SK-N-SH (cell line): ENCODE measurements at regions not wholly inside any gene's neighbourhood (a gene's known extent, or its start where the extent isn't known, plus 50 kb on each side); places are given as distances from the start of the nearest gene placed in this dataset.

Source experiments
- CTCF ChIA-PET: fragments of 300-600, 350-600 bp; formaldehyde crosslinking; extraction: SDS; loops from one replicate; lab custom pipeline; 2021; lab: Yijun Ruan, JAX
- POLR2A ChIA-PET: fragments of 350-600 bp; sonication (Branson Sonifier 250); formaldehyde crosslinking; extraction: SDS; loops from one replicate; lab custom pipeline; 2020; ENCODE audit warnings: antibody characterized with exemption, inconsistent platforms; lab: Yijun Ruan, JAX
- DNase-seq: peaks from one replicate; pipeline ENCODE4 v3.0.0; 2012
- H2AFZ ChIP-seq: fragments of 200-600 bp; sonication (generic); 2 replicates; pipeline ENCODE4 v1.8.1; 2016; ENCODE audit warnings: antibody characterized with exemption, mild to moderate bottlenecking, low read depth
- H3F3A ChIP-seq: fragments of 200-600 bp; sonication (generic); replicated peaks from 2 replicates; pipeline ENCODE3; 2016; ENCODE audit warnings: antibody characterized with exemption, mild to moderate bottlenecking; ENCODE audit not compliant: insufficient read depth
- H3K27ac ChIP-seq, 2 experiments: fragments of 200-500 bp in 1 of 2; fragments of 200-600 bp in 1 of 2; sonication (Bioruptor generic) in 1 of 2; sonication (generic), shearing (Covaris generic) in 1 of 2; 2 replicates each; pipeline versions ENCODE4 v1.5.1 to v1.6.1; 2014 to 2016; ENCODE audit warnings: low read depth in 2 of 2, inconsistent platforms in 1 of 2, low read length in 1 of 2, mild to moderate bottlenecking in 1 of 2, mixed read lengths in 1 of 2
- H3K27me3 ChIP-seq: fragments of 200-600 bp; sonication (generic), shearing (Covaris generic); 2 replicates; pipeline ENCODE4 v1.6.1; 2016; ENCODE audit warnings: mixed run types; ENCODE audit not compliant: insufficient read depth
- H3K36me3 ChIP-seq, 2 experiments: fragments of 200-500 bp in 1 of 2; fragments of 200-600 bp in 1 of 2; sonication (Bioruptor generic) in 1 of 2; sonication (generic) in 1 of 2; replicated peaks in 1 of 2; 2 replicates each; pipeline versions ENCODE3 to v1.5.1; 2014 to 2016; ENCODE audit warnings: low read length in 1 of 2, mild to moderate bottlenecking in 1 of 2; ENCODE audit not compliant: insufficient read depth in 2 of 2, control insufficient read depth in 1 of 2
- H3K4me1 ChIP-seq, 2 experiments: fragments of 200-500 bp in 1 of 2; fragments of 200-600 bp in 1 of 2; sonication (Bioruptor generic) in 1 of 2; sonication (generic), shearing (Covaris generic) in 1 of 2; 2 replicates each; pipeline versions ENCODE4 v1.5.1 to v1.6.1; 2014 to 2016; ENCODE audit warnings: low read depth in 1 of 2, low read length in 1 of 2, mixed run types in 1 of 2; ENCODE audit not compliant: insufficient read depth in 2 of 2, control insufficient read depth in 1 of 2
- H3K4me2 ChIP-seq: fragments of 200-600 bp; sonication (generic), shearing (Covaris generic); 2 replicates; pipeline ENCODE4 v1.6.1; 2017; ENCODE audit warnings: mixed run types
- H3K4me3 ChIP-seq, 2 experiments: fragments of 200-500 bp in 1 of 2; fragments of 200-600 bp in 1 of 2; sonication (Bioruptor generic) in 1 of 2; sonication (generic), shearing (Covaris generic) in 1 of 2; 2 replicates each; pipeline versions ENCODE4 v1.5.1 to v1.8.1; 2014 to 2016; ENCODE audit warnings: low read depth in 2 of 2, inconsistent platforms in 1 of 2, low read length in 1 of 2, mild to moderate bottlenecking in 1 of 2, mixed read lengths in 1 of 2, moderate library complexity in 1 of 2
- H3K79me2 ChIP-seq: fragments of 200-600 bp; sonication (generic); 2 replicates; pipeline ENCODE4 v1.8.1; 2017; ENCODE audit warnings: mild to moderate bottlenecking; ENCODE audit not compliant: insufficient read depth
- H3K9ac ChIP-seq: fragments of 200-600 bp; sonication (generic); 2 replicates; pipeline ENCODE4 v1.6.1; 2017; ENCODE audit warnings: mixed run types
- H3K9me2 ChIP-seq: fragments of 200-600 bp; sonication (generic); 2 replicates; pipeline ENCODE4 v1.6.1; 2017; ENCODE audit warnings: mixed run types
- H3K9me3 ChIP-seq: fragments of 200-600 bp; sonication (generic); 2 replicates; pipeline ENCODE4 v1.6.1; 2017; ENCODE audit warnings: mixed run types, mild to moderate bottlenecking, moderate library complexity
- H4K20me1 ChIP-seq: fragments of 200-600 bp; sonication (generic); 2 replicates; pipeline ENCODE4 v1.6.1; 2017; ENCODE audit warnings: mild to moderate bottlenecking, mixed run types; ENCODE audit not compliant: insufficient read depth
- CHD2 ChIP-seq: fragments of 150-350 bp; IDR thresholded peaks from 2 replicates; pipeline ENCODE4 v1.6.1; 2018; ENCODE audit warnings: low read length; ENCODE audit not compliant: partially characterized antibody
- EZH2phosphoT487 ChIP-seq: fragments of 200-600 bp; sonication (generic); IDR thresholded peaks from 2 replicates; pipeline ENCODE4 v1.6.1; 2017; ENCODE audit warnings: low read depth, mixed run types, mild to moderate bottlenecking, antibody characterized with exemption, moderate library complexity, borderline replicate concordance
- JUND ChIP-seq: IDR thresholded peaks from 2 replicates; pipeline ENCODE4 v1.4.0; 2012
- MAX ChIP-seq: IDR thresholded peaks from 2 replicates; pipeline ENCODE4 v1.4.0; 2012; ENCODE audit warnings: low read depth
- RAD21 ChIP-seq: IDR thresholded peaks from 2 replicates; pipeline ENCODE4 v1.6.1; 2012; ENCODE audit warnings: mild to moderate bottlenecking, low read length
- REST ChIP-seq: IDR thresholded peaks from 2 replicates; pipeline ENCODE4 v1.6.1; 2012; ENCODE audit warnings: mild to moderate bottlenecking, low read depth, low read length, moderate library complexity
- TCF12 ChIP-seq: IDR thresholded peaks from 2 replicates; pipeline ENCODE4 v1.4.0; 2012
- WGBS: methylation state at CpG from one replicate; pipeline ENCODE4 v1.1.6; 2017; ENCODE audit warnings: low lambda C conversion rate; 5-methylcytosine and 5-hydroxymethylcytosine counted together

- no peaks in the 10 kb centered on the region for H3K79me2 ChIP-seq
- no peaks in the 10 kb centered on the region for H3K36me3 ChIP-seq
- peaks cover 0 to 2% of the 10 kb centered on the region in 2 experiments; a peak in 1 of 4 replicates for H3K4me1 ChIP-seq
- POLR2A ChIA-PET = no interaction called here
- no peaks in the 10 kb centered on the region for H3K9me2 ChIP-seq
- H3K27me3 ChIP-seq = no peaks in the 10 kb centered on the region
- WGBS = 71% methylated on average over 16 of the region's 16 CpGs
- CTCF ChIA-PET = no interaction called here
- H3K9me3 ChIP-seq = no peaks in the 10 kb centered on the region
- H4K20me1 ChIP-seq = no peaks in the 10 kb centered on the region
- TF ChIP-seq REST = no peak
- TF ChIP-seq TCF12 = peak; percentile 32; the same call in 1 of the 2 replicates
- no peak for TF ChIP-seq MAX
- no peak for TF ChIP-seq EZH2phosphoT487
- no peak for TF ChIP-seq RAD21
- no peaks in the 10 kb centered on the region for H3F3A ChIP-seq
- H3K27ac ChIP-seq = no peak overlapping the region
- H3K4me2 ChIP-seq = no peak overlapping the region
- no peak for DNase-seq
- no peak overlapping the region for H3K4me3 ChIP-seq
- H3K9ac ChIP-seq = no peak overlapping the region
- H2AFZ ChIP-seq = no peak overlapping the region
These were observed 74.1 kb upstream of the PARD3 start for GRCh38 chr10:34889004-34889869.

- CTCF ChIA-PET = interaction anchor here (0.7 to 1.4 kb wide), 2 partner anchors 33 to 203 kb away, joined by 3 read pairs; no protein-coding TSS in a partner anchor
- POLR2A ChIA-PET = no interaction called here
- WGBS = 95% methylated on average over 8 of the region's 8 CpGs
These were observed 72.0 kb upstream of the PARD3 start for GRCh38 chr10:34886906-34887642.

More at GRCh38 chr10:34886906-34887642, 72.0 kb upstream of the PARD3 start:
- no peaks in the 10 kb centered on the region for H3F3A ChIP-seq
- no peaks in the 10 kb centered on the region for H3K9me3 ChIP-seq
- no peaks in the 10 kb centered on the region for H3K4me1 ChIP-seq
- H3K36me3 ChIP-seq = no peaks in the 10 kb centered on the region
- no peak overlapping the region for H2AFZ ChIP-seq
- H4K20me1 ChIP-seq = no peaks in the 10 kb centered on the region
- H3K27me3 ChIP-seq = no peaks in the 10 kb centered on the region
- no peak overlapping the region for H3K27ac ChIP-seq
- H3K9ac ChIP-seq = no peak overlapping the region
- no peak for DNase-seq
- TF ChIP-seq CHD2 (no peak), JUND (no peak)
- TF ChIP-seq, all 33 proteins: peak for 0
- Histone ChIP-seq H3K4me3 (no peak overlapping the region), H3K9me2 (no peaks in the 10 kb centered on the region), H3K79me2 (no peaks in the 10 kb centered on the region), H3K4me2 (no peak overlapping the region)
